HG03457 (cell line): ENCODE measurements at regions not wholly inside any gene's neighbourhood (a gene's known extent, or its start where the extent isn't known, plus 50 kb on each side); places are given as distances from the start of the nearest gene placed in this dataset.

Experiments used
- ATAC-seq: cut with Tn5 transposase; IDR thresholded peaks from one replicate; pipeline ENCODE4 v1.9.1; 2021; ENCODE audit warnings: moderate number of reproducible peaks; ENCODE audit not compliant: unreplicated experiment

GRCh38 chr10:83037653-83038052 is 1101.7 kb upstream of the GHITM start:
- ATAC-seq = no peak

GRCh38 chr10:83038631-83039030 is 1100.7 kb upstream of the GHITM start:
- no peak for ATAC-seq

DNA sequence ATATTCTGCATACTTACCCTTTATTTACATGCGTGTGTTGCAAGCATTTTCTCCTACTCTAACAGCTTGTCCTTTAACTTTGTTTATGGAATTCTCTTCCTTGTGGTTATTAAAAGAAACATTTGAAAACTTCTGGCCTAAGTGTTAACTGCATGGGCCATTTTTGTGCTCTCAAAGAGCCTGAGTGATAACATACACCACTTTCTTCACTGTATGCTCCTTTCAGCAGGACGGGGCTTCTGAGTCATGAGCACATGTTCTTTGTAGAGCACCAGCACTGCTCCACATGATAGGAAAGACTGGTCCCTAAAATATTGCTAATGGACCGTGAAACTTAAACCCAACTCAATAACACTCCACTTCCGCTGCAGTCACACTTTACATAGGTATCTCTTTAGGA is 1093.6 kb upstream of the GHITM start:
- ATAC-seq = no peak

GRCh38 chr10:83050815-83051214 is 1088.5 kb upstream of the GHITM start:
- ATAC-seq = no peak

- no peak for ATAC-seq
These were observed 1076.4 kb upstream of the GHITM start for GRCh38 chr10:83062871-83063270.

- no peak for ATAC-seq
These were observed 1065.8 kb upstream of the GHITM start for GRCh38 chr10:83073472-83073871.

- ATAC-seq = no peak
These were observed 1064.1 kb upstream of the GHITM start for GRCh38 chr10:83075016-83075814.

- no peak for ATAC-seq
These were observed 1063.4 kb upstream of the GHITM start for GRCh38 chr10:83075815-83076355.

DNA sequence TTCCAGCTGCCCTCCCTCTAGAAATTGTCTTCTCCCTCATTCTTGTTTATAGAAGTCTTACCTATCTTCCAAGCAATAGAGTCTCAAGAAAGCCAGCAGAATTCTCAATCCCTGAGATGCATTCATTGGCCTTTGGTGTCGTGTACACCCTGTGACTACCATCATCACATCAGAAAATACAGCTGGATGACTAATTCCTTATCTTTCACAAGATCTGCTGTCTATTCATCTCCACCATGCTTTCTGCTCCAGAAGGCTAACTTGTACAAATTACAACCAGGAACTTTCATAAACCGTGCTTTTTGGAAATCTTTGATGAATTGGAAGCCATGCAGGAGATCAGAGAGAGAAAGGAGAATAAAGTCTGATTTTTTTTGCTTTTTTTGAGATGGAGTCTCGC is 1062.9 kb upstream of the GHITM start:
- ATAC-seq = no peak

DNA sequence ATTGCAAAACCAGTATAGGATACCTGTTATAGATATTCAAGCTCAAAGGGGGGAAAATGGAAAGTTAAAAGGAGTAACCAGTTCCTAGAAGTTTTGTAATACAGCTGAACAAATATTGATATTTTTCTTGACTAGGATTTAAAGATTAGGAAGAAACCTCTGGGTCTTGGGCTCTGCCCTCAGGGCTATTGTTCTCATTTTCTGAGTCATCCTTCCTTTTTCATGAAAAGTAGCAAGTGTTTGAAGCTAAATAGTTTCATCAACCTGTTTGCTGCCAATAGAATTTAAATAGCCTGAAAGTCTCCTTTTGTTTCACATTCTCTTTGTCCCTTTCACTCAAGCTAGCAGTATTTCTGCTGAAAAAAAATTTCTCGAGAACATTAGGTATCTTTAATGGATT is 1061.1 kb upstream of the GHITM start:
- no peak for ATAC-seq

- no peak for ATAC-seq
These were observed 1060.7 kb upstream of the GHITM start for GRCh38 chr10:83078645-83079044.

DNA sequence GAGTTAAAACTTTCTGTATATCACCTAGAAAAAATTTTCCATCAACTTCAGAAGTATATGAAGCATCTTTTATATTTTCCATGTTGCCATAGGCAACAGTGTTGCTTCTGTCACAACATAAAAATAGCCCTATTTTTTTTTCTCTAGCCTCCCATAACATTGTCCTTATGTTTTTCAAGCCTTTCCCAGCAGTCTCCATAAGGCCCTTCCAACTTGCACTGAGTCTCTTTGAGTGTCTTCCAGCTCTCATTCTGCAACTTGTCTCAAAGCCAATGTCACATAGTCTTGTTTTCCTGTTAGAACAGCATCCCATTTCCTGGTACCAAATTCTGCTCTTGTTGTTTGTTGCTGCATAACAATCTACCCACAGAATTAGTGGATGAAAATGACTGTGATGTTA is 1055.5 kb upstream of the GHITM start:
- ATAC-seq = no peak

- no peak for ATAC-seq
These were observed 1050.0 kb upstream of the GHITM start for GRCh38 chr10:83089335-83089734.

- ATAC-seq = no peak
These were observed 1034.7 kb upstream of the GHITM start for GRCh38 chr10:83104616-83105015.

DNA sequence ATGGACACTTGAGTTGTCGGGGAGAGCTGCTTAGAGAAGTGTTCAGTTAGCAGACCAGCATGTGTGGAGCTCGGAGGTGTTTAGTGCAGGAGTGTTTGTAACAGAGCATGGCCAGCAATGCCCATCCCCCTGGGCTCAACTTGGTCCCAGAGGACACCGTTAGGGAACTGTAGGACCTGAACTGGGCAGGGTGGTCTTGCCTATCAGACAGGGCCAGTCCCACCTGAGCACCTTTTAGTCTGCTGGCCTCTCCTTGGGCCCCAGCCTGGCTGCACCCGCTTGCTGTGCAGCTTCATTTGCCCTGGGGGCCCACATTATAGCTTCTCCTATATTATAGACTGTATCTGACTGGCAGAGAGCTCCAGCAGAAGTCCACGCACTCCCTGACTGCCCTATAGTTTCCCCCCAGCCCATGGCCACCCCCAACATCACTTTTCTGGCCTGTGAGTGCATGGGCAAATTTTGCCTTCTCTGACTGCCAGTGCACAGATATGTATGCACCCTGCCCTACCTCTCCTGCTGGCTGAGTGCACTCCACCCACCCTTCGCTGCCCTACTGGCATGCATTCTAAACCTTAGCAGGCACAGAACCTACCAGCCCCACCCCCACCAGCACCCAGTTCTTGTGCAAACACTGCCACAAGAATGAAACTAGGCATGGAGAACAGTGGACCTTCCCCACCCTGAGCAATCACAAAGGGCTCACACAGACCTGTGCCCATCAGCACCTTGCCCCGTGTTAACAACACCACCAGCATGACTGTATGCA is 1030.6 kb upstream of the GHITM start:
- no peak for ATAC-seq

- no peak for ATAC-seq
These were observed 1020.0 kb upstream of the GHITM start for GRCh38 chr10:83119346-83119745.

- ATAC-seq = no peak
These were observed 1017.0 kb upstream of the GHITM start for GRCh38 chr10:83122336-83122735.

- ATAC-seq = no peak
These were observed 1011.2 kb upstream of the GHITM start for GRCh38 chr10:83127942-83128575.

DNA sequence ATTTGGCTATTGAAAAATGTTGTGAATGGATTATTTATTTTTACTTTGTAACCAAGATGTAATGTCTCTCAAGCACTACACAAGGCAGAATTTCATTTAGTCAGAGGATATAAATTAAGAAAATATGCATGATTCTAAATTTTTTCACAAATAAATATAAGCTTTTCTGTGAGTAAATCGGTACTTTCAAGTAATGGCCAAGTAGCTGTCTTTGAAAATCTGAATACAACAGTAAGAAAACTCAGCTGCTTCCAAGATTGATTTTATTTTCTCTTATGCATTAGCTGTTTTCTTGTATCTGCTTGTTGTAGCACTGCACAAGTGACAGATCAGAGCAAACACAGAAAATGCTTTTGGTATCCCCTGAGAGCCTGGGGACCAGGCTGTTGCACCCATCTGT is 998.5 kb upstream of the GHITM start:
- ATAC-seq = no peak

DNA sequence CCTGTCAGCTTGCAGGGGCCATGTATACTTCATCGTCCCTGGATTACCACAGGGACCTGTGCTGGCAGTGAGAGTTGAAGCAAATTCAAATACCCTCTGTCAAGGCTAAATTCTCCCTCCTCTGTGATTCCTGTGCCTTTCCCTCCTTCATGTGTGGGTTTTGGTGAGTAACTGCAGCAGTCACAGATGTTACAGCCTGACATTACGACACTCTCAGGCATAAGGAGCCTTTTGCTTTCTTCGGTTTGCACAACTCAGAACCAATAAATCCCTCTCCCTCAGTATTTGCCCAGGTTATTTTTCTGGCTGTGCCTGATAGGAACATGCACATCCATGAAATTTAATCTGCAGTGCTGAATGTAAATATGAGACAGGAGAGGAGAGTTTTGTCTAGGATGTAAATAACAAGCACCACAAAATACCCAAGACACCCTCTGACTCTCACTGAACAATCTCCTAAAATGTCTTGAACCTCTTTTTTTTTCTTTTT is 997.2 kb upstream of the GHITM start:
- ATAC-seq = no peak

DNA sequence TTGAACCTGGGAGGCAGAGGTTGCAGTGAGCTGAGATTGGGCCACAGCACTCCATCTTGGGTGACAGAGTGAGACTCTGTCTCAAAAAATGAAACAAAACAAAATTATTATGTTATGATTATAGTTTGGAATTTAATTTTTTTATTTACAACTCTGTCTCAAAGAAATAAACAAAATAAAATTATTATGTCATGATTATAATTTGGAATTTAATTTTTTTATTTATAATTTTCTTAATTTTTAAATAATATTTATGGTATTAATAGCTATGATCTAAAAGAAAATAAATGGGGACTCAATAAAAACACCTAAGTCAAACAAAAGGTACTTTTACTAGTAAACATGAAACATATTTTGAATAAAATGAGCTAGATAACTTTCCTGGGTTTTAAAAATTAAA is 994.8 kb upstream of the GHITM start:
- no peak for ATAC-seq
